HG02943 (cell line): ENCODE measurements at regions not wholly inside any gene's neighbourhood (a gene's known extent, or its start where the extent isn't known, plus 50 kb on each side); places are given as distances from the start of the nearest gene placed in this dataset.

ENCODE experiments used
- ATAC-seq: cut with Tn5 transposase; IDR thresholded peaks from one replicate; pipeline ENCODE4 v1.9.1; 2021; ENCODE audit warnings: mild to moderate bottlenecking, low read depth, moderate library complexity; ENCODE audit not compliant: unreplicated experiment

GRCh38 chr9:78491402-78491801 is 194.5 kb downstream of the PSAT1 start:
- no peak for ATAC-seq

GRCh38 chr9:78493166-78493742 is 196.3 kb downstream of the PSAT1 start:
- ATAC-seq = no peak

- no peak for ATAC-seq
Observed at GRCh38 chr9:78502566-78502965, 205.6 kb downstream of the PSAT1 start.

- ATAC-seq = no peak
Observed at GRCh38 chr9:78505546-78505945, 208.6 kb downstream of the PSAT1 start.

- no peak for ATAC-seq
Observed at GRCh38 chr9:78507037-78507436, 210.1 kb downstream of the PSAT1 start.

GRCh38 chr9:78510035-78510434 is 213.1 kb downstream of the PSAT1 start:
- ATAC-seq = no peak

GRCh38 chr9:78515108-78515507 is 218.2 kb downstream of the PSAT1 start:
- ATAC-seq = no peak

- ATAC-seq = no peak
Observed at GRCh38 chr9:78519786-78520185, 222.9 kb downstream of the PSAT1 start.

GRCh38 chr9:78521680-78522079 is 224.8 kb downstream of the PSAT1 start:
- ATAC-seq = no peak

- no peak for ATAC-seq
Observed at GRCh38 chr9:78525986-78526560, 229.1 kb downstream of the PSAT1 start.

- ATAC-seq = no peak
Observed at GRCh38 chr9:78533500-78533899, 236.6 kb downstream of the PSAT1 start.

GRCh38 chr9:78539188-78539587 is 242.3 kb downstream of the PSAT1 start:
- no peak for ATAC-seq

GRCh38 chr9:78539904-78540303 is 243.0 kb downstream of the PSAT1 start:
- no peak for ATAC-seq

- no peak for ATAC-seq
Observed at GRCh38 chr9:78541868-78542443, 245.0 kb downstream of the PSAT1 start.

- no peak for ATAC-seq
Observed at GRCh38 chr9:78542491-78543181, 245.7 kb downstream of the PSAT1 start.

GRCh38 chr9:78543353-78543752 is 246.4 kb downstream of the PSAT1 start:
- no peak for ATAC-seq

- ATAC-seq = no peak
Observed at GRCh38 chr9:78544230-78544629, 247.3 kb downstream of the PSAT1 start.

GRCh38 chr9:78547831-78548230 is 250.9 kb downstream of the PSAT1 start:
- no peak for ATAC-seq

- no peak for ATAC-seq
Observed at GRCh38 chr9:78548670-78549069, 251.7 kb downstream of the PSAT1 start.

- ATAC-seq = no peak
Observed at GRCh38 chr9:78549711-78550110, 252.8 kb downstream of the PSAT1 start.

- no peak for ATAC-seq
Observed at GRCh38 chr9:78552802-78553201, 255.9 kb downstream of the PSAT1 start.

GRCh38 chr9:78557540-78557939 is 260.6 kb downstream of the PSAT1 start:
- no peak for ATAC-seq
